ENCODE measurements at regions not wholly inside any gene's neighbourhood (a gene's known extent, or its start where the extent isn't known, plus 50 kb on each side); places are given as distances from the start of the nearest gene placed in this dataset.

DNA sequence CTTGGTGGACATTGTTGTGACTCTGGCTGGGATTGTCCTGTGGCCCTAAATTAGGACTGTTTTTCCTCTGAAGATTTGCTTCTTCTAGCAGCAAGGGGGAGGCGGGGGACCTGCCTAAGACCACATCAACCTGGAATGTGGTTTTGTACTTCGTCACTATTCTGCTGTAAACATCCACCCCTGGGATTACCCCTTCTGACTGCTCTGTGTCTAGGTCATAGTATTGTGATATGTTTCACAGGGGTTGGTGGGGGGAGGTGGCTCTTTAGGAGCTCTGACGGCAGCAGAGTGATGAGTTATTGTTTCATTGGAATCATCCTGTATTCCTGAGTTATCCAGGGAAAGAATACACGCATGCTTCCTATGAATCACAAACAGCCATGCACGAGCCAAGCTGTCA, 226.4 kb upstream of the MYT1L start:
- intact Hi-C loops (cut with DNase I; ENCODE audit: low total_unique reads) (no loop called here), in situ Hi-C loops (cut with MboI; ENCODE audit: low sequenced_read_pairs in 4 of 4) (no loop called here)
- H3K27me3 ChIP-seq, result no peaks in the 10 kb centered on the region
- DNase-seq (no peak), ATAC-seq (no peak)
- no peaks in the 10 kb centered on the region for H3K4me1 ChIP-seq
- no peaks in the 10 kb centered on the region for H3K9me3 ChIP-seq
- no peak overlapping the region for H3K27ac ChIP-seq
- no peaks in the 10 kb centered on the region for H3K36me3 ChIP-seq
- TF ChIP-seq POLR2A (IDR thresholded peaks at IDR 0.05), result no peak
- H3K4me3 ChIP-seq, result no peak overlapping the region

DNA sequence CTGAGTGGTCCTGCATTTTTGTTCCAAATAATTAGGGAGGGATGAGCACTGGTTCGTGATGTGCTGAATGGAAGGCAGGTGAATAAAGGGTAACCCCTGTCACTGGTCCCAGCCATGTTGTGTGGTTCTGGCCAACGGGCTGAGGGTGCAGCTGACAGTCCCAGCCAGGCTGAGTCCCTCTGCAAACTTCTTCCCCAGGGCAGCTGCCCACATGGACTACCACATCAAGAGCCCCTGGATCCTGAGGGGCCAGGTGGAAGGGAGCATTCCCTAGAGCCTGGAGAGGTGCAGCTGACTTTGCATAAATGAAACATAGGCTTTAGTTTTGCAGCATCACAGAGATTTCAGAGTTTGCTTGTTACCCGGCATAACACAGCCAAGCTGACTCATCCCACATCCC, 219.8 kb upstream of the MYT1L start:
- in situ Hi-C loops (cut with MboI; ENCODE audit: low sequenced_read_pairs in 4 of 4), result no loop called here
- intact Hi-C loops (cut with DNase I; ENCODE audit: low total_unique reads), result no loop called here

DNA sequence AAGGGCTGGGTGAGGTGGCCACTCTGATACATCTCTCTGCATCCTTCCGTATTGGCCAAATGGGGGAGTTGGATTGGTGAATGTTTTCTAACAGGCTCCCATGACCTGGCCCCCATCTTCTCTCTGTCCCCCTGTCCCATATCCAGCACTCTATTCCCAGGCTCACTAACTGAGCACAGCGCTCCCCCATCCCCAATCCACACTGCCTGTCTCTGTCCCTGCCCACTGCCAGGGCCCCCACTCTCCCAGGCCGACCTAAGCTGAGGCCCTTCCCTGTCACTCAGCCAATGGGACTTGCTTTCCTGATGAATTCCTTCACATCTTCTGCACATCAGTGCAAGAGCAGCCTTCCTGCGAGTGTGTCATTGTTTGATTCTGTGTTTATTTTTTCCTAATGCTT, 216.8 kb upstream of the MYT1L start:
- DNase-seq (no peak), ATAC-seq (no peak)
- in situ Hi-C loops (cut with MboI; ENCODE audit: low sequenced_read_pairs in 4 of 4), result no loop called here
- Histone ChIP-seq H3K4me1 (no peaks in the 10 kb centered on the region), H3K27ac (no peak overlapping the region), H3K36me3 (no peaks in the 10 kb centered on the region), H3K4me3 (no peak overlapping the region), H3K27me3 (no peaks in the 10 kb centered on the region), H3K9me3 (no peaks in the 10 kb centered on the region)
- TF ChIP-seq, protein P1, sequence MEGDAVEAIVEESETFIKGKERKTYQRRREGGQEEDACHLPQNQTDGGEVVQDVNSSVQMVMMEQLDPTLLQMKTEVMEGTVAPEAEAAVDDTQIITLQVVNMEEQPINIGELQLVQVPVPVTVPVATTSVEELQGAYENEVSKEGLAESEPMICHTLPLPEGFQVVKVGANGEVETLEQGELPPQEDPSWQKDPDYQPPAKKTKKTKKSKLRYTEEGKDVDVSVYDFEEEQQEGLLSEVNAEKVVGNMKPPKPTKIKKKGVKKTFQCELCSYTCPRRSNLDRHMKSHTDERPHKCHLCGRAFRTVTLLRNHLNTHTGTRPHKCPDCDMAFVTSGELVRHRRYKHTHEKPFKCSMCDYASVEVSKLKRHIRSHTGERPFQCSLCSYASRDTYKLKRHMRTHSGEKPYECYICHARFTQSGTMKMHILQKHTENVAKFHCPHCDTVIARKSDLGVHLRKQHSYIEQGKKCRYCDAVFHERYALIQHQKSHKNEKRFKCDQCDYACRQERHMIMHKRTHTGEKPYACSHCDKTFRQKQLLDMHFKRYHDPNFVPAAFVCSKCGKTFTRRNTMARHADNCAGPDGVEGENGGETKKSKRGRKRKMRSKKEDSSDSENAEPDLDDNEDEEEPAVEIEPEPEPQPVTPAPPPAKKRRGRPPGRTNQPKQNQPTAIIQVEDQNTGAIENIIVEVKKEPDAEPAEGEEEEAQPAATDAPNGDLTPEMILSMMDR (IDR thresholded peaks at IDR 0.05 in 4 of 5, conservative IDR thresholded peaks at IDR 0.05 in 1 of 5), result no peak
- no peak for TF ChIP-seq POLR2A (IDR thresholded peaks at IDR 0.05)
- intact Hi-C loops (cut with DNase I; ENCODE audit: low total_unique reads), result no loop called here

More for the DNA sequence above, 219.8 kb upstream of the MYT1L start:
- no peaks in the 10 kb centered on the region for H3K36me3 ChIP-seq
- H3K27me3 ChIP-seq, result no peaks in the 10 kb centered on the region
- no peak overlapping the region for H3K27ac ChIP-seq
- H3K4me1 ChIP-seq, result no peaks in the 10 kb centered on the region
- no peak for DNase-seq
- H3K9me3 ChIP-seq, result no peaks in the 10 kb centered on the region
- H3K4me3 ChIP-seq, result no peak overlapping the region
- ATAC-seq, result no peak
- no peak for TF ChIP-seq POLR2A (IDR thresholded peaks at IDR 0.05)
- TF ChIP-seq, protein P1 (IDR thresholded peaks at IDR 0.05 in 4 of 5, conservative IDR thresholded peaks at IDR 0.05 in 1 of 5), result no peak

DNA sequence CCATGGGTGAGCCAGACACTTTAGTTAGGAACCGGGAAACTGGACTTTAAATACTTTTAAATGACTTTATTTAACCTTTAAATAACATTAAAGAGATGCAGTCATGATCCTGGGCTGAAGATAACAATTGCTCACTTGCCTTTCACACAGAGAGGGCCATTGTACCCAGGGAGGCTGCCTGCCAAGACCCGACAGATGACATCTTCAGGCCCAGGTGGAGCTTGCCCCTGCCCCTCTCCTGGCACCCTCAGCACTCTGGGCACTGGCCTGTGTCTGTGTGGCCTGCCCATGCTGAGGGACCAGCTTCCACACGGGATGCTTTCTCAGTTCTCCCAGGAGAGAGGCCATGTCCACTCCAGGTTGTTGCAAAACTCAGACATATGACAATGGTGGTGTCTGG, 216.4 kb upstream of the MYT1L start:
- ATAC-seq (no peak), DNase-seq (no peak)
- Histone ChIP-seq H3K36me3 (no peaks in the 10 kb centered on the region), H3K27me3 (no peaks in the 10 kb centered on the region), H3K4me3 (no peak overlapping the region), H3K9me3 (no peaks in the 10 kb centered on the region), H3K4me1 (no peaks in the 10 kb centered on the region), H3K27ac (no peak overlapping the region)
- TF ChIP-seq, protein P1 (IDR thresholded peaks at IDR 0.05 in 4 of 5, conservative IDR thresholded peaks at IDR 0.05 in 1 of 5), result no peak
- TF ChIP-seq POLR2A (IDR thresholded peaks at IDR 0.05), result no peak
- in situ Hi-C loops (cut with MboI; ENCODE audit: low sequenced_read_pairs in 4 of 4), result no loop called here
- intact Hi-C loops (cut with DNase I; ENCODE audit: low total_unique reads), result no loop called here

DNA sequence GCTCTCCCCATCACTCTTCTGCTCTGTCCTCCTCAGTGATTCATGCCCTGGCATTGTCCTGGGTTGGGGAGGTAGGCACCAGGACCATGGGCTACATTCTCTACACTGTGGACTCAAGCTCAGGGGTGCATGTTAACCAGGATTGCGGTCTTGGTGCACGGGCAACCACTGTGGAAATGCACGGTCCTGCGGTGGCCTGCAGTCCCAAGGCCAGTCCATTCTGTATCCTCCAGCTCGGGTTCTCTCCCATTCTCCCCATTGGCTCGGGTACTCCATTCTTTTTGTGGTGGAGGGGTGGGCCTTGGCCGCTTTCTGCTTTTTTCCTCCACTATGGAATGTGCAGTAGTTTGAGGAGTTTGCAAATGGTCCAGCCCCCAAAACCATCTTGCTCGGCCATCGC, 215.0 kb upstream of the MYT1L start:
- no peak overlapping the region for H3K27ac ChIP-seq
- intact Hi-C loops (cut with DNase I; ENCODE audit: low total_unique reads) (no loop called here), in situ Hi-C loops (cut with MboI; ENCODE audit: low sequenced_read_pairs in 4 of 4) (no loop called here)
- H3K9me3 ChIP-seq, result no peaks in the 10 kb centered on the region
- no peaks in the 10 kb centered on the region for H3K36me3 ChIP-seq
- H3K27me3 ChIP-seq, result no peaks in the 10 kb centered on the region
- TF ChIP-seq POLR2A (IDR thresholded peaks at IDR 0.05), result no peak
- TF ChIP-seq, protein P1 (IDR thresholded peaks at IDR 0.05 in 4 of 5, conservative IDR thresholded peaks at IDR 0.05 in 1 of 5), result no peak
- no peak overlapping the region for H3K4me3 ChIP-seq
- DNase-seq (no peak), ATAC-seq (no peak)
- H3K4me1 ChIP-seq, result peaks cover 2 to 5% of the 10 kb centered on the region in 2 donors

Measured in gastrocnemius medialis (tissue), 4 donors.